GM23248 (cell line): ENCODE measurements at regions not wholly inside any gene's neighbourhood (a gene's known extent, or its start where the extent isn't known, plus 50 kb on each side); places are given as distances from the start of the nearest gene placed in this dataset.
A peak's percentile ranks its signal among the peaks of the same experiment; 100 is the strongest.

Experiments
- DNase-seq: peaks from one replicate; pipeline ENCODE4 v3.0.0-alpha.2; 2015
- H2AFZ ChIP-seq: fragments of 200-600 bp; sonication (generic); 2 replicates; pipeline ENCODE4 v1.6.1; 2016; ENCODE audit warnings: antibody characterized with exemption
- H3F3A ChIP-seq: fragments of 200-600 bp; sonication (generic); 2 replicates; pipeline ENCODE4 v1.6.1; 2016; ENCODE audit warnings: mild to moderate bottlenecking, antibody characterized with exemption, mixed run types; ENCODE audit not compliant: insufficient read depth
- H3K27ac ChIP-seq: fragments of 200-600 bp; sonication (generic); 2 replicates; pipeline ENCODE4 v1.5.1; 2016; ENCODE audit warnings: mild to moderate bottlenecking
- H3K27me3 ChIP-seq: fragments of 200-600 bp; sonication (generic); replicated peaks from 2 replicates; pipeline ENCODE4 v1.6.1; 2016; ENCODE audit warnings: mild to moderate bottlenecking; ENCODE audit not compliant: insufficient read depth
- H3K36me3 ChIP-seq: fragments of 200-600 bp; sonication (generic); 2 replicates; pipeline ENCODE4 v1.6.1; 2016; ENCODE audit warnings: low read depth, mild to moderate bottlenecking
- H3K4me1 ChIP-seq: fragments of 200-600 bp; sonication (generic); 2 replicates; pipeline ENCODE4 v1.6.1; 2016; ENCODE audit warnings: mild to moderate bottlenecking; ENCODE audit not compliant: insufficient read depth
- H3K4me2 ChIP-seq: fragments of 200-600 bp; sonication (generic); one replicate; pipeline ENCODE4 v1.6.1; 2016; ENCODE audit warnings: mild to moderate bottlenecking; ENCODE audit not compliant: unreplicated experiment
- H3K4me3 ChIP-seq: fragments of 200-600 bp; sonication (generic); 2 replicates; pipeline ENCODE4 v1.5.1; 2016; ENCODE audit warnings: mild to moderate bottlenecking
- H3K79me2 ChIP-seq: fragments of 200-600 bp; sonication (generic); 2 replicates; pipeline ENCODE4 v1.6.1; 2016; ENCODE audit warnings: mild to moderate bottlenecking; ENCODE audit not compliant: insufficient read depth
- H3K9ac ChIP-seq: fragments of 200-600 bp; sonication (generic); 2 replicates; pipeline ENCODE4 v1.6.1; 2016; ENCODE audit warnings: mild to moderate bottlenecking
- H3K9me2 ChIP-seq: fragments of 200-600 bp; sonication (generic); 2 replicates; pipeline ENCODE4 v1.6.1; 2016; ENCODE audit warnings: mixed run types, mild to moderate bottlenecking, moderate library complexity; ENCODE audit not compliant: insufficient read depth
- H3K9me3 ChIP-seq: fragments of 200-600 bp; sonication (generic); one replicate; pipeline ENCODE4 v1.6.1; 2017; ENCODE audit warnings: low read depth
- H4K20me1 ChIP-seq: fragments of 200-600 bp; sonication (generic); 2 replicates; pipeline ENCODE4 v1.6.0; 2016; ENCODE audit not compliant: insufficient read depth
- EZH2 ChIP-seq: fragments of 200-600 bp; sonication (generic); IDR thresholded peaks from 2 replicates; pipeline ENCODE4 v1.6.1; 2018; ENCODE audit warnings: antibody characterized with exemption, mild to moderate bottlenecking; ENCODE audit not compliant: insufficient read depth, poor library complexity, severe bottlenecking
- EZH2phosphoT487 ChIP-seq: fragments of 200-600 bp; sonication (generic); IDR thresholded peaks from 2 replicates; pipeline ENCODE4 v1.6.1; 2018; ENCODE audit warnings: antibody characterized with exemption, moderate library complexity, mild to moderate bottlenecking, low read depth; ENCODE audit not compliant: insufficient read depth
- WGBS, 2 experiments: methylation state at CpG; one replicate each; pipeline ENCODE4 v1.1.6; 2015 to 2017; ENCODE audit warnings: low lambda C conversion rate in 2 of 2, low coverage in 1 of 2; ENCODE audit errors: missing lambda C conversion rate in 2 of 2; 5-methylcytosine and 5-hydroxymethylcytosine counted together
- in situ Hi-C: fragments of 300-500 bp; cut with MboI; formaldehyde crosslinking; loops from 2 replicates; pipeline ENCODE4 v1.15.0; 2020

- Histone ChIP-seq H4K20me1 (no peaks in the 10 kb centered on the region), H3F3A (no peaks in the 10 kb centered on the region), H3K27me3 (no peaks in the 10 kb centered on the region), H2AFZ (no peak overlapping the region), H3K79me2 (no peaks in the 10 kb centered on the region), H3K9me2 (no peaks in the 10 kb centered on the region; the same call in 1 of the 2 replicates), H3K27ac (no peak overlapping the region), H3K9ac (no peak overlapping the region), H3K4me3 (no peak overlapping the region), H3K36me3 (no peaks in the 10 kb centered on the region), H3K9me3 (no peaks in the 10 kb centered on the region), H3K4me1 (no peaks in the 10 kb centered on the region), H3K4me2 (no peak overlapping the region)
- WGBS, 2 experiments = 35 to 37% methylated on average over 6 of the region's 6 CpGs
- in situ Hi-C loops = no loop called here
- TF ChIP-seq EZH2phosphoT487 = no peak
- no peak for TF ChIP-seq EZH2
- no peak for DNase-seq
These were observed 292.7 kb upstream of the TENM3 start for GRCh38 chr4:181950372-181951127.

GRCh38 chr4:181951265-181951664, 291.9 kb upstream of the TENM3 start:
- H4K20me1 ChIP-seq = no peaks in the 10 kb centered on the region
- WGBS, 2 experiments = 30 to 41% methylated on average over 3 of the region's 3 CpGs
- no peak for DNase-seq
- in situ Hi-C loops = no loop called here
- H3K36me3 ChIP-seq = no peaks in the 10 kb centered on the region
- no peak overlapping the region for H2AFZ ChIP-seq
- H3F3A ChIP-seq = no peaks in the 10 kb centered on the region
- H3K9me2 ChIP-seq = no peaks in the 10 kb centered on the region; the same call in 1 of the 2 replicates
- no peak overlapping the region for H3K4me3 ChIP-seq
- TF ChIP-seq EZH2phosphoT487 (no peak), EZH2 (no peak)
- no peak overlapping the region for H3K27ac ChIP-seq
- no peaks in the 10 kb centered on the region for H3K4me1 ChIP-seq
- H3K79me2 ChIP-seq = no peaks in the 10 kb centered on the region
- H3K9me3 ChIP-seq = no peaks in the 10 kb centered on the region
- no peak overlapping the region for H3K9ac ChIP-seq
- no peaks in the 10 kb centered on the region for H3K27me3 ChIP-seq
- no peak overlapping the region for H3K4me2 ChIP-seq

GRCh38 chr4:181952478-181952877, 290.7 kb upstream of the TENM3 start:
- no peaks in the 10 kb centered on the region for H4K20me1 ChIP-seq
- H3F3A ChIP-seq = no peaks in the 10 kb centered on the region; the same call in 1 of the 2 replicates
- no peak overlapping the region for H3K4me3 ChIP-seq
- no peaks in the 10 kb centered on the region; the same call in 1 of the 2 replicates for H3K9me2 ChIP-seq
- no peaks in the 10 kb centered on the region for H3K36me3 ChIP-seq
- H3K79me2 ChIP-seq = no peaks in the 10 kb centered on the region
- H3K4me1 ChIP-seq = peaks cover 12% of the 10 kb centered on the region
- H3K9ac ChIP-seq = no peak overlapping the region
- in situ Hi-C loops = no loop called here
- peak; percentile 80 for DNase-seq
- H2AFZ ChIP-seq = no peak overlapping the region
- H3K27me3 ChIP-seq = no peaks in the 10 kb centered on the region
- no peak overlapping the region for H3K4me2 ChIP-seq
- H3K9me3 ChIP-seq = no peaks in the 10 kb centered on the region
- TF ChIP-seq EZH2 = no peak
- no peak for TF ChIP-seq EZH2phosphoT487
- 32 to 36% methylated on average over 7 of the region's 7 CpGs for WGBS, 2 experiments
- H3K27ac ChIP-seq = peak overlapping the region; percentile 39; the same call in 1 of the 2 replicates

- Histone ChIP-seq H3K36me3 (no peaks in the 10 kb centered on the region), H4K20me1 (no peaks in the 10 kb centered on the region), H3K4me2 (no peak overlapping the region), H3K4me1 (peaks cover 23% of the 10 kb centered on the region), H3F3A (no peaks in the 10 kb centered on the region; the same call in 1 of the 2 replicates), H3K9me2 (no peaks in the 10 kb centered on the region; the same call in 1 of the 2 replicates), H3K4me3 (no peak overlapping the region), H3K27ac (no peak overlapping the region), H2AFZ (no peak overlapping the region), H3K9ac (no peak overlapping the region), H3K27me3 (no peaks in the 10 kb centered on the region), H3K9me3 (no peaks in the 10 kb centered on the region), H3K79me2 (no peaks in the 10 kb centered on the region)
- no peak for DNase-seq
- WGBS, 2 experiments = 3 to 4% methylated on average over 3 of the region's 3 CpGs
- TF ChIP-seq EZH2 = no peak
- TF ChIP-seq EZH2phosphoT487 = no peak
- in situ Hi-C loops = no loop called here
These were observed 286.7 kb upstream of the TENM3 start for GRCh38 chr4:181956512-181956911.
